ENCODE measurements at regions not wholly inside any gene's neighbourhood (a gene's known extent, or its start where the extent isn't known, plus 50 kb on each side); places are given as distances from the start of the nearest gene placed in this dataset.

GRCh38 chr7:110591341-110591740, 499.6 kb upstream of the LRRN3 start:
- DNase-seq (ENCODE audit: low read depth in 2 of 3, low spot score in 2 of 3) = no peak

DNA sequence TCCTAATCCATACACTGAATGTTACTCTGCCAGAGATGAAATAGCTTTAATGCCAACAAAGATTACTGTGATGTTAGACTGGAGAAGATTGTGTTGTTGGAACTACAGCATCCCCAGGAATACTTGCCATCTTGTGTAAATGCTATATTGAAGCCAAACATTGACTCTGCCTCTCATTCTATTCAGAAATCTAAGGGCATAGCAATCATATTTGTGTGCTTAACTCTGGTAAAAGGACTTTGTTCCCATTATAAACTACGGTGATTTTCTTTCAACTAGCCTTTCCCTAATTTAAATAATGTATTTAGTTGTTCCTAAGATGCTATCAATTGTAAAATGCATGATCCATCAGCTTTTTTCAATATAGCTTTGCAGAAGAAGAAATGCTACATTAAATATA, 498.4 kb upstream of the LRRN3 start:
- DNase-seq (ENCODE audit: low read depth in 2 of 3, low spot score in 2 of 3) = no peak

DNA sequence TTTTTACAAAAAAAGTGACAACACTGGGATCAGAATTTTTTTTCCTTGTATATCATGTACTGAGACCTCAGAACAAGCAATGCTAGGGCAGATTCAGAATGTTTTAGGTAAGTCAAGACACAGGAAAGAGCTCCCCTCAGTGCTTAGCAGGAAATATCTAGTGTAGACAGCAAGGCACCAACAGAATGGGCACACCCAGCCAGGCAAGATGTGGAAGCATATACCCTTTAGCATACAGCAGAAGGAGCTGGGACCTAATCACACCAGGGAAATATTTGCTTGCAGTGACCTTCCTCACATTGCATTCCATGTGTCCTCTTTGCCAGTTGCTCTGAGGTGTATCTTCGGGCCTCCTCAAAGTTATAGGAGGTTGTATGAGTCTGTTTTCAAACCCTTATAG, 497.6 kb upstream of the LRRN3 start:
- DNase-seq (ENCODE audit: low read depth in 2 of 3, low spot score in 2 of 3) = no peak

DNA sequence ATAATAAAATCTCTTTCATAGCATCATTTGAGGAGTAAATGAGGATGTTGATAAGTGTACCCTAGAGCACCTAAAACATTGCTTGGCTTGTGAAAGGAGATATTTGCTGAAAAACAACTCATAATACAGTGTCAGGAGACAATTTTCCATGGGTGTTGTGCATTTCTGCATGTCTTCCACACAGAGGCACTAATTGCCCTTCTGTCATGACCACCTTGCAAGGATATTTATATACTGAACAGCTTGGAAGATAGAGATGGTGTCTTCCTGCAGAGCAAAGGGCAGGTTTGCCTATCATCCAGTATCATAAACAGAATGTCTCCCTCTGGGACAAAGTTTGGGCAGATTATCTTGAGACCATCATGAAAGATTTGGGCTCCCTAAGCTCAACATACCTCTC, 495.2 kb upstream of the LRRN3 start:
- DNase-seq (ENCODE audit: low read depth in 2 of 3, low spot score in 2 of 3) = no peak

- no peak for DNase-seq (ENCODE audit: low read depth in 2 of 3, low spot score in 2 of 3)
Observed at GRCh38 chr7:110600956-110601355, 490.0 kb upstream of the LRRN3 start.

GRCh38 chr7:110601710-110602109, 489.2 kb upstream of the LRRN3 start:
- no peak for DNase-seq (ENCODE audit: low read depth in 2 of 3, low spot score in 2 of 3)

- DNase-seq (ENCODE audit: low read depth in 2 of 3, low spot score in 2 of 3) = no peak
Observed at GRCh38 chr7:110604206-110604605, 486.7 kb upstream of the LRRN3 start.

- no peak for DNase-seq (ENCODE audit: low read depth in 2 of 3, low spot score in 2 of 3)
Observed at GRCh38 chr7:110604885-110605284, 486.0 kb upstream of the LRRN3 start.

DNA sequence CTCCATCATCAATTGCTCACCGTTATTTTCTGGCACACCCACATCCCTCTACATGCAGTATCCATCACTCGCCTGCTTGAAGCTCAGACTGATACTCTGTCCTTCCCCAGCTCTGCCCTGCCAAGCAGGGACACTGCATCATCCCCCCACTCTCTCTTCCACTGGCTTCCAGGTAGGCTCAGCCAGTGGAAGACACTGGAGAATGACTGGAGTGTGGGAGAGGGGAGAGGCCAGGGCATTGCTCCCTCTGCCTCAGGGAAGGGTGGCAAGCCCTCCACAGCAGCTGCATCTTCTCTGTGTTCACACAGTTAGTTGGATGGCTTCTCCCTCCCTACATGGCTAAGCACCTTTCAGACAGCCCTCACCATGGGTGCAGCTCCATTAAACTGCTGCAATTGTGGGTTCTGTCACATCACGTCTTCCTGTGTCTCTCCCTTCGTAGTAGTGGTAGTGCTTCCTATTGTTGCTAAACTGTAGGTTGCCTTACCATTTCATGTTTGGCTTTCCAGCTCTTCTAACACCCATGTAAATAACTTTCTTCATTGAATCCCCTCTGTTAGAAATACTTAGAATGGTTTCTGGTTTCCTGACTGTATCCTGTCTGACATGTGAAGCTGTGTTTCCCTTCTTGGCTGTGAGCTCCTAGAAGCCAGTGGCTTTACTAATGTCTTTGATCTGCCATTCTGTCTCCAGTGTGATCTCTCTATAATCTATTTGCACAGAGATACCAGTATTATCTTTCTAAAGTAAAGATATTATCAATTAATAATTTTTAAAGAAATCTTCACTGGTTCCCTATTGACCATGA, 483.7 kb upstream of the LRRN3 start:
- DNase-seq (ENCODE audit: low read depth in 2 of 3, low spot score in 2 of 3) = no peak

DNA sequence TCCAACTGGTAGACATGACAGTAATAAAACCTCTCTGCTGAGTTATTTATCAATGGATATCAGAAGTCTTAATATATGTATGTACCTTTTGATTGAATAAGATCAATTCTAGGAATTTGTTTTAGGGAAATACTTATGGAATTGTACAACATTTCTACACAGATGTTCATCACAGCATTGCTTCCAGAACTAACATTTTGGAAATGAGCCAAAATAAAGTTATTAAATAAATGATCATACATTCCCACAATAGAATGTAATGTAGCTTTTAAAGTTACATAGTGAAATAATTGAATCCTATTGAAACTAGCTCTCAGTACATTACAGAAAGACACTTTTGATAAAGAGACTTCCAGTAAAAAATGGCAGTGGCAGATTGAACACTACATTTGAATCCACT, 481.6 kb upstream of the LRRN3 start:
- DNase-seq (ENCODE audit: low read depth in 2 of 3, low spot score in 2 of 3) = no peak

DNA sequence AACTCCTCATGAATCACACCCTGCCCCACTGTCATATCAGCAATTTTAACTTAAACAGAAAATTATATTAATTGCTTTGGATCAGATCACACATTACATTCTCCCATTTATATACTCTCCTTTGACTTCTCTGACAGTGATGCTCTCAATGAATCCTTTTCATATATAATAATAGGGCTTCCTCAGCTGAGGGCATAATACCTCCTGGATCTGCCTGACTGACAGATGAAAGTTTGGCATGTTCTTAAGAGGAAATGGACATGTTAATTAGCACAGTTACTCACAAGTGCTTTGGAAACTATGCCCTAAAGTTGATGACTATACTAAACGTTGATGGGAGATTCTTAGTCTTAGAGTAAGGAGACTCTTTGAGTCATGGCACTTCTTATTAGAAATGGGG, 478.2 kb upstream of the LRRN3 start:
- no peak for DNase-seq (ENCODE audit: low read depth in 2 of 3, low spot score in 2 of 3)
